ENCODE measurements at regions not wholly inside any gene's neighbourhood (a gene's known extent, or its start where the extent isn't known, plus 50 kb on each side); places are given as distances from the start of the nearest gene placed in this dataset.

- H3K27ac ChIP-seq, result no peak overlapping the region
- no peak overlapping the region for H3K4me3 ChIP-seq (ENCODE audit: low read depth, low read length)
- H3K27me3 ChIP-seq (replicated peaks), result no peaks in the 10 kb centered on the region
- DNase-seq, result no peak
- in situ Hi-C loops (cut with HindIII; ENCODE audit: low pct_ligation_motif_present, low sequenced_read_pairs), result no loop called here
- H3K36me3 ChIP-seq (replicated peaks), result no peaks in the 10 kb centered on the region
- TF ChIP-seq CTCF (IDR thresholded peaks at IDR 0.05; ENCODE audit: low read depth, low read length, missing control alignments), result no peak
Measured at GRCh38 chr20:11008444-11009033, 334.7 kb upstream of the JAG1 start.

- Histone ChIP-seq H3K4me3 (ENCODE audit: low read depth, low read length) (no peak overlapping the region), H3K36me3 (replicated peaks) (no peaks in the 10 kb centered on the region), H3K27ac (no peak overlapping the region), H3K27me3 (replicated peaks) (no peaks in the 10 kb centered on the region)
- in situ Hi-C loops (cut with HindIII; ENCODE audit: low pct_ligation_motif_present, low sequenced_read_pairs), result no loop called here
- TF ChIP-seq CTCF (IDR thresholded peaks at IDR 0.05; ENCODE audit: low read depth, low read length, missing control alignments), result no peak
- DNase-seq, result no peak
Measured at GRCh38 chr20:11011653-11012052, 337.9 kb upstream of the JAG1 start.

GRCh38 chr20:11012975-11013374, 339.2 kb upstream of the JAG1 start:
- TF ChIP-seq CTCF (IDR thresholded peaks at IDR 0.05; ENCODE audit: low read depth, low read length, missing control alignments), result no peak
- no peaks in the 10 kb centered on the region for H3K36me3 ChIP-seq (replicated peaks)
- in situ Hi-C loops (cut with HindIII; ENCODE audit: low pct_ligation_motif_present, low sequenced_read_pairs), result no loop called here

GRCh38 chr20:11013801-11014200, 340.0 kb upstream of the JAG1 start:
- no peaks in the 10 kb centered on the region for H3K27me3 ChIP-seq (replicated peaks)
- H3K4me3 ChIP-seq (ENCODE audit: low read depth, low read length), result no peak overlapping the region
- no peaks in the 10 kb centered on the region for H3K36me3 ChIP-seq (replicated peaks)
- no peak for DNase-seq
- H3K27ac ChIP-seq, result no peak overlapping the region
- TF ChIP-seq CTCF (IDR thresholded peaks at IDR 0.05; ENCODE audit: low read depth, low read length, missing control alignments), result no peak
- in situ Hi-C loops (cut with HindIII; ENCODE audit: low pct_ligation_motif_present, low sequenced_read_pairs), result no loop called here

More at GRCh38 chr20:11012975-11013374, 339.2 kb upstream of the JAG1 start:
- DNase-seq, result no peak
- H3K4me3 ChIP-seq (ENCODE audit: low read depth, low read length), result no peak overlapping the region
- H3K27ac ChIP-seq, result no peak overlapping the region
- no peaks in the 10 kb centered on the region for H3K27me3 ChIP-seq (replicated peaks)

- H3K27ac ChIP-seq, result no peak overlapping the region
- no peak for TF ChIP-seq CTCF (IDR thresholded peaks at IDR 0.05; ENCODE audit: low read depth, low read length, missing control alignments)
- no peak for DNase-seq
- H3K27me3 ChIP-seq (replicated peaks), result no peaks in the 10 kb centered on the region
- in situ Hi-C loops (cut with HindIII; ENCODE audit: low pct_ligation_motif_present, low sequenced_read_pairs), result no loop called here
- no peaks in the 10 kb centered on the region for H3K36me3 ChIP-seq (replicated peaks)
- H3K4me3 ChIP-seq (ENCODE audit: low read depth, low read length), result no peak overlapping the region
Measured at GRCh38 chr20:11015440-11015839, 341.6 kb upstream of the JAG1 start.

- TF ChIP-seq CTCF (IDR thresholded peaks at IDR 0.05; ENCODE audit: low read depth, low read length, missing control alignments), result no peak
- H3K27ac ChIP-seq, result no peak overlapping the region
- H3K36me3 ChIP-seq (replicated peaks), result no peaks in the 10 kb centered on the region
- H3K27me3 ChIP-seq (replicated peaks), result no peaks in the 10 kb centered on the region
- H3K4me3 ChIP-seq (ENCODE audit: low read depth, low read length), result no peak overlapping the region
- no peak for DNase-seq
- in situ Hi-C loops (cut with HindIII; ENCODE audit: low pct_ligation_motif_present, low sequenced_read_pairs), result no loop called here
Measured at GRCh38 chr20:11017446-11017845, 343.6 kb upstream of the JAG1 start.
